NB4 (cell line): ENCODE measurements at regions not wholly inside any gene's neighbourhood (a gene's known extent, or its start where the extent isn't known, plus 50 kb on each side); places are given as distances from the start of the nearest gene placed in this dataset.

ENCODE experiments used
- DNase-seq: peaks from one replicate; pipeline ENCODE4 v3.0.0; 2010; ENCODE audit warnings: low read depth
- H3K4me3 ChIP-seq: one replicate; pipeline ENCODE4 v1.5.1; 2011; ENCODE audit warnings: mild to moderate bottlenecking, low read depth, low read length, moderate library complexity
- CTCF ChIP-seq: IDR thresholded peaks from one replicate; pipeline ENCODE4 v1.5.1; 2012; ENCODE audit warnings: low read depth, low read length
- MAX ChIP-seq: IDR thresholded peaks from 2 replicates; pipeline ENCODE4 v1.6.1; 2011; ENCODE audit warnings: low read depth, low read length
- MYC ChIP-seq: IDR thresholded peaks from 2 replicates; pipeline ENCODE4 v1.6.1; 2011; ENCODE audit warnings: low read depth, low read length
- POLR2A ChIP-seq: IDR thresholded peaks from 2 replicates; pipeline ENCODE4 v1.6.1; 2011; ENCODE audit warnings: mild to moderate bottlenecking; ENCODE audit not compliant: insufficient read length; ENCODE audit errors: extremely low read depth

GRCh38 chr7:69364813-69365643, 233.2 kb upstream of the AUTS2 start:
- DNase-seq: no peak
- no peak for TF ChIP-seq MYC
- no peak for TF ChIP-seq MAX
- no peak for TF ChIP-seq POLR2A
- no peak for TF ChIP-seq CTCF
- H3K4me3 ChIP-seq: no peak overlapping the region

DNA sequence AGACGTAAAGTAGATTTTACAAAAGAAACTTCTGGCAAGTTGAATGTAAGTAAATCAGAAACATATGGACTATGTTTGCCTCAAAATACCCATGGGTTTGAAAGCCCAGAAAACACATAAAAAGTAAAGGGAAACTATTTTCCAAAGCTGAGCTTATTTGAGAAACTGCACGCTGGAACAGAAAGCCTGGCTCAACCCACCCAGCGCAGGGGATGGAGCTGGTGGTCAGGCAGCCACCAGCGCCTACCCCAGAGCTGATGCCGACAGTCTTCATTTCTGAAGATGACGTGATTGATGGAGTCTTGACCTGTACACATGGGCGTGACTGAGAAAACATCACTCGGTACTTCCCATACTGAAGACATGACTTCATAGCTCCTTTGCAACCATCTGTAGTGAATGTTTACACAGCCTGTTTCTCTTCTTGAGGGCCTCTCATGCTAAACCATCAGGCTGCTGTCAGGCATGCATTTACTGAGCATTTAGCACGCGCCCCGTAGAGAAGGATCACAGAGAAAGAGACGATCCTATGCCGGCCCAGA, 232.6 kb upstream of the AUTS2 start:
- H3K4me3 ChIP-seq: no peak overlapping the region
- DNase-seq: no peak
- TF ChIP-seq CTCF (no peak), MAX (no peak)

DNA sequence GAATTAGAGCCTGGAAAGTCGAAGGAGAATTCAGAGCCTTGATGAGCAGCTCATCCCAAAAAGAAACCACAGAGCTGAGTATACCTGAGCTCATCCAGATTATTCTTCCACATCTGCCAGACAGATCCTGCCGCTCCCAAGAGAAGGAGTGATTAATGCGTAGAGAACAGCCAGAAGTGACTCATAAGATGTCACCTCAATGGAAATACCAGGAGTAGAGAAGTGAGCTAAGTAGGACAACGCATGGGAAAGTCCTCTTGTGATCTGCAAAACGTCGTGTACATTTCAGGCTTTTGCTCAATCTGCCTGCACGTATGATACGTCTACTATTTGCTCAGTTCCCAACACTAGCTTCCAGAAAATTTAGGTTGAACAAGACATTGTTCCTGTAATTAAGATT, 230.5 kb upstream of the AUTS2 start:
- DNase-seq: no peak
- H3K4me3 ChIP-seq: no peak overlapping the region

GRCh38 chr7:69373171-69374043, 224.9 kb upstream of the AUTS2 start:
- DNase-seq: peak; percentile 82
- H3K4me3 ChIP-seq: no peak overlapping the region
- TF ChIP-seq CTCF (no peak), MAX (peak; percentile 82)

More for the DNA sequence above, 230.5 kb upstream of the AUTS2 start:
- TF ChIP-seq POLR2A (no peak), MYC (no peak), CTCF (no peak), MAX (no peak)

DNA sequence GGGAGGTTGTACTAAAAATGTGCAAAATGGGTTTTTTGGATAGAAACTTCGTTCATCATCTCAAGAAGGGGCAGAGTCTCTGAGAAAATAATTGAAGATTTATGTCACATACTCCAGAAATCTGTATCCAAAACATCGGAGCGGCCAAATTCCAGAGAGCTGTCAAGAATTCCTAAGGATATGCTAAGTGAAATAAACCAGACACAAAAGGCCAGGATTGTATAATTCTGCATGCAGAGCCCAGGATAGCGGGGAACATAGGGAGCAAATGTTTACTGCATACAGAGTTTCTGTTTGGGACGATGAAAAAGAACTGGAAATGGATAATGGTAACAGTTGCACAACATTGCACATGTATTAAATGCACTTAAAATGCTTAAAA, 224.2 kb upstream of the AUTS2 start:
- DNase-seq: no peak
- H3K4me3 ChIP-seq: no peak overlapping the region
- no peak for TF ChIP-seq CTCF
- TF ChIP-seq POLR2A: no peak
- TF ChIP-seq MAX: no peak
- TF ChIP-seq MYC: no peak
